GM12878 (cell line): ENCODE measurements at regions not wholly inside any gene's neighbourhood (a gene's known extent, or its start where the extent isn't known, plus 50 kb on each side); places are given as distances from the start of the nearest gene placed in this dataset.

Experiments used
- ETV6 ChIP-seq, 2 experiments: fragments of 450-650 bp in 1 of 2; IDR thresholded peaks in 1 of 2; conservative IDR thresholded peaks in 1 of 2; 2 replicates each; pipeline ENCODE4 v1.6.1; 2014; ENCODE audit warnings: antibody characterized with exemption in 1 of 2, borderline replicate concordance in 1 of 2, low read depth in 1 of 2, mild to moderate bottlenecking in 1 of 2, moderate library complexity in 1 of 2
- HDAC2 ChIP-seq: fragments of 200-600 bp; sonication (generic); IDR thresholded peaks from 2 replicates; pipeline ENCODE4 v1.6.1; 2017
- KDM1A ChIP-seq: fragments of 200-600 bp; sonication (generic); IDR thresholded peaks from 2 replicates; pipeline ENCODE4 v1.6.1; 2016; ENCODE audit warnings: borderline replicate concordance
- MEF2B ChIP-seq: fragments of 450-650 bp; IDR thresholded peaks from 2 replicates; pipeline ENCODE4 v1.6.1; 2018; ENCODE audit warnings: mild to moderate bottlenecking, moderate library complexity; ENCODE audit not compliant: partially characterized antibody, poor library complexity, severe bottlenecking
- NFIC ChIP-seq: IDR thresholded peaks from 2 replicates; pipeline ENCODE4 v1.6.1; 2012; ENCODE audit warnings: low read depth, mild to moderate bottlenecking, inconsistent platforms, low read length, moderate library complexity
- NR2C1 ChIP-seq: fragments of 450-650 bp; IDR thresholded peaks from 2 replicates; pipeline ENCODE4 v1.6.1; 2017; ENCODE audit warnings: antibody characterized with exemption, mild to moderate bottlenecking, moderate library complexity
- NR2C2 ChIP-seq: IDR thresholded peaks from 2 replicates; pipeline ENCODE4 v1.6.1; 2011; ENCODE audit warnings: borderline replicate concordance, low read depth; ENCODE audit not compliant: control insufficient read depth, insufficient read length
- TCF3 ChIP-seq: IDR thresholded peaks from 2 replicates; pipeline ENCODE4 v1.6.1; 2012; ENCODE audit warnings: low read depth, mild to moderate bottlenecking, low read length, borderline replicate concordance; ENCODE audit not compliant: insufficient read depth
- TCF7 ChIP-seq: IDR thresholded peaks from 2 replicates; pipeline ENCODE4 v1.6.1; 2014; ENCODE audit warnings: antibody characterized with exemption, borderline replicate concordance
- ZNF24 ChIP-seq: fragments of 450-650 bp; IDR thresholded peaks from 2 replicates; pipeline ENCODE4 v1.6.1; 2017; ENCODE audit warnings: antibody characterized with exemption, mild to moderate bottlenecking
- TF ChIP-seq, protein P1 (sequence below): IDR thresholded peaks from 2 replicates; pipeline ENCODE4 v1.6.1; 2012; ENCODE audit warnings: low read depth, low read length, improper control_type of control experiment
- TF ChIP-seq, protein P2 (sequence below): fragments of 450-650 bp; IDR thresholded peaks from 2 replicates; pipeline ENCODE4 v1.6.1; 2016; ENCODE audit warnings: mild to moderate bottlenecking, moderate library complexity, borderline replicate concordance

DNA sequence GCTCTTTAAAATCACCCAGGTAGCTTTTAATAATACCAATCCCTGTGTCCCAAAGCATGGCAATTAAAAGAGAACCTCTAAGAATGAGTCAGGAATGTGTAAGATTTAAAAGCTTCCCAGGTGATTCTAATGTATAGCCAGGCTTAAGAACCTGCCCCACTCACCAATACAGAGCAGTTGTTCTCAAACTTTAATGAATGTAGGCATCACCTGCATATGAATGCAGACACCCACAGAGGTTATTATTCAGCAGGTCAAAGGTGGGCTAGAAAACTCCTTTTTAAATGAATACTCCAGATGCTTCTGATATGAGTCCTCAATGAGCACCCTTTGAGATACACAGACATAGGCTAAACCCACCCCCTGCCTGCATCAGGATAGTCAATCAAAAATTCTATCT is 298.1 kb upstream of the KCNMB2 start (continued):
- TF ChIP-seq HDAC2: no peak
- TF ChIP-seq, protein P1, sequence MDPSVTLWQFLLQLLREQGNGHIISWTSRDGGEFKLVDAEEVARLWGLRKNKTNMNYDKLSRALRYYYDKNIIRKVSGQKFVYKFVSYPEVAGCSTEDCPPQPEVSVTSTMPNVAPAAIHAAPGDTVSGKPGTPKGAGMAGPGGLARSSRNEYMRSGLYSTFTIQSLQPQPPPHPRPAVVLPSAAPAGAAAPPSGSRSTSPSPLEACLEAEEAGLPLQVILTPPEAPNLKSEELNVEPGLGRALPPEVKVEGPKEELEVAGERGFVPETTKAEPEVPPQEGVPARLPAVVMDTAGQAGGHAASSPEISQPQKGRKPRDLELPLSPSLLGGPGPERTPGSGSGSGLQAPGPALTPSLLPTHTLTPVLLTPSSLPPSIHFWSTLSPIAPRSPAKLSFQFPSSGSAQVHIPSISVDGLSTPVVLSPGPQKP: no peak
- TF ChIP-seq NFIC: no peak
- TF ChIP-seq TCF7: no peak
- no peak for TF ChIP-seq ETV6 (conservative IDR thresholded peaks at IDR 0.05 in 1 of 2, IDR thresholded peaks at IDR 0.05 in 1 of 2; ENCODE audit: borderline replicate concordance in 1 of 2, low read depth in 1 of 2)
- TF ChIP-seq ZNF24: no peak
- no peak for TF ChIP-seq NR2C1
- no peak for TF ChIP-seq NR2C2
- no peak for TF ChIP-seq MEF2B
- TF ChIP-seq, protein P2, sequence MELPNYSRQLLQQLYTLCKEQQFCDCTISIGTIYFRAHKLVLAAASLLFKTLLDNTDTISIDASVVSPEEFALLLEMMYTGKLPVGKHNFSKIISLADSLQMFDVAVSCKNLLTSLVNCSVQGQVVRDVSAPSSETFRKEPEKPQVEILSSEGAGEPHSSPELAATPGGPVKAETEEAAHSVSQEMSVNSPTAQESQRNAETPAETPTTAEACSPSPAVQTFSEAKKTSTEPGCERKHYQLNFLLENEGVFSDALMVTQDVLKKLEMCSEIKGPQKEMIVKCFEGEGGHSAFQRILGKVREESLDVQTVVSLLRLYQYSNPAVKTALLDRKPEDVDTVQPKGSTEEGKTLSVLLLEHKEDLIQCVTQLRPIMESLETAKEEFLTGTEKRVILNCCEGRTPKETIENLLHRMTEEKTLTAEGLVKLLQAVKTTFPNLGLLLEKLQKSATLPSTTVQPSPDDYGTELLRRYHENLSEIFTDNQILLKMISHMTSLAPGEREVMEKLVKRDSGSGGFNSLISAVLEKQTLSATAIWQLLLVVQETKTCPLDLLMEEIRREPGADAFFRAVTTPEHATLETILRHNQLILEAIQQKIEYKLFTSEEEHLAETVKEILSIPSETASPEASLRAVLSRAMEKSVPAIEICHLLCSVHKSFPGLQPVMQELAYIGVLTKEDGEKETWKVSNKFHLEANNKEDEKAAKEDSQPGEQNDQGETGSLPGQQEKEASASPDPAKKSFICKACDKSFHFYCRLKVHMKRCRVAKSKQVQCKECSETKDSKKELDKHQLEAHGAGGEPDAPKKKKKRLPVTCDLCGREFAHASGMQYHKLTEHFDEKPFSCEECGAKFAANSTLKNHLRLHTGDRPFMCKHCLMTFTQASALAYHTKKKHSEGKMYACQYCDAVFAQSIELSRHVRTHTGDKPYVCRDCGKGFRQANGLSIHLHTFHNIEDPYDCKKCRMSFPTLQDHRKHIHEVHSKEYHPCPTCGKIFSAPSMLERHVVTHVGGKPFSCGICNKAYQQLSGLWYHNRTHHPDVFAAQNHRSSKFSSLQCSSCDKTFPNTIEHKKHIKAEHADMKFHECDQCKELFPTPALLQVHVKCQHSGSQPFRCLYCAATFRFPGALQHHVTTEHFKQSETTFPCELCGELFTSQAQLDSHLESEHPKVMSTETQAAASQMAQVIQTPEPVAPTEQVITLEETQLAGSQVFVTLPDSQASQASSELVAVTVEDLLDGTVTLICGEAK: no peak
- TF ChIP-seq KDM1A: no peak
- no peak for TF ChIP-seq TCF3
